SH-SY5Y (cell line): ENCODE measurements at regions not wholly inside any gene's neighbourhood (a gene's known extent, or its start where the extent isn't known, plus 50 kb on each side); places are given as distances from the start of the nearest gene placed in this dataset.

Experiments
- GATA2 ChIP-seq: IDR thresholded peaks from 2 replicates; pipeline ENCODE4 v1.6.1; 2011; ENCODE audit warnings: mild to moderate bottlenecking, low read depth, low read length
- GATA3 ChIP-seq: IDR thresholded peaks from 2 replicates; pipeline ENCODE4 v1.6.1; 2011; ENCODE audit warnings: low read depth, mild to moderate bottlenecking, low read length, moderate library complexity

- no peak for TF ChIP-seq GATA2
- TF ChIP-seq GATA3 = no peak
Observed at GRCh38 chr15:35880896-35881295, 334.9 kb upstream of the DPH6 start.
